CD4-positive, alpha-beta T cell (primary cell): ENCODE measurements at regions not wholly inside any gene's neighbourhood (a gene's known extent, or its start where the extent isn't known, plus 50 kb on each side); places are given as distances from the start of the nearest gene placed in this dataset.

ENCODE experiments used
- ATAC-seq: fragments of 200-7000 bp; cut with Tn5 transposase; one replicate; pipeline ENCODE4 v1.10.0; 2022; ENCODE audit warnings: mild to moderate bottlenecking; ENCODE audit not compliant: poor library complexity
- CTCF ChIA-PET: fragments of 350-600 bp; sonication (Branson Sonifier 250); formaldehyde crosslinking; loops from one replicate; lab custom pipeline; 2021; ENCODE audit warnings: antibody characterized with exemption, inconsistent platforms; lab: Charles Lee
- POLR2A ChIA-PET: fragments of 350-600 bp; sonication (Branson Sonifier 250); formaldehyde crosslinking; loops from one replicate; lab custom pipeline; 2021; ENCODE audit warnings: antibody characterized with exemption, inconsistent platforms; lab: Charles Lee
- DNase-seq, 14 experiments: peaks; one replicate each; pipeline ENCODE4 v3.0.0-alpha.2; 2013 to 2020; ENCODE audit warnings: mixed read lengths in 2 of 14
- H3K27ac ChIP-seq, 2 donors: one replicate each; pipeline versions ENCODE4 v1.5.1 to v1.7.0; 2013; ENCODE audit warnings: low read length in 2 of 2, low read depth in 1 of 2, mild to moderate bottlenecking in 1 of 2
- H3K27me3 ChIP-seq, 2 experiments: 1 replicate in 1 of 2; 2 replicates in 1 of 2; pipeline versions ENCODE4 v1.6.1 to v1.7.0; 2013; ENCODE audit warnings: low read length in 2 of 2, control low read depth in 1 of 2, mild to moderate bottlenecking in 1 of 2, moderate library complexity in 1 of 2; ENCODE audit not compliant: insufficient read depth in 2 of 2, control insufficient read depth in 1 of 2
- H3K36me3 ChIP-seq: one replicate; pipeline ENCODE4 v1.6.1; 2013; ENCODE audit warnings: low read length, control low read depth; ENCODE audit not compliant: insufficient read depth
- H3K4me1 ChIP-seq: one replicate; pipeline ENCODE4 v1.6.1; 2013; ENCODE audit warnings: low read length, control low read depth; ENCODE audit not compliant: insufficient read depth
- H3K4me3 ChIP-seq: one replicate; pipeline ENCODE4 v1.5.1; 2013; ENCODE audit warnings: mild to moderate bottlenecking, low read length, moderate library complexity
- H3K9me3 ChIP-seq, 2 experiments: 1 replicate in 1 of 2; 2 replicates in 1 of 2; pipeline versions ENCODE4 v1.6.1 to v1.7.0; 2013; ENCODE audit warnings: low read length in 2 of 2, mild to moderate bottlenecking in 2 of 2, control low read depth in 1 of 2, moderate library complexity in 1 of 2; ENCODE audit not compliant: control insufficient read depth in 1 of 2, insufficient read depth in 1 of 2
- H3K27ac Mint-ChIP-seq: one replicate; pipeline ENCODE4 v1.8.0; 2020; ENCODE audit warnings: mixed read lengths
- H3K27me3 Mint-ChIP-seq: one replicate; pipeline ENCODE4 v1.8.0; 2021; ENCODE audit warnings: mixed read lengths
- H3K36me3 Mint-ChIP-seq: one replicate; pipeline ENCODE4 v1.8.0; 2021; ENCODE audit warnings: low read depth, mixed read lengths
- H3K4me1 Mint-ChIP-seq: one replicate; pipeline ENCODE4 v1.8.0; 2021; ENCODE audit warnings: low read depth, mixed read lengths
- H3K4me3 Mint-ChIP-seq: one replicate; pipeline ENCODE4 v1.8.0; 2020; ENCODE audit warnings: mild to moderate bottlenecking, mixed read lengths
- H3K9me3 Mint-ChIP-seq: one replicate; pipeline ENCODE4 v1.8.0; 2020; ENCODE audit warnings: mixed read lengths
- intact Hi-C, 2 experiments: fragments of 100-400 bp; cut with DNase I in 1 of 2; cut with micrococcal nuclease in 1 of 2; formaldehyde crosslinking; loops; one replicate each; pipeline versions ENCODE4 v1.15.1 to v1.9.0; 2023 to 2025; cut with DNase I, micrococcal nuclease
- TF ChIP-seq, protein P1 (sequence below): fragments of 200-600 bp; IDR thresholded peaks from one replicate; pipeline ENCODE4 v1.8.0; 2022; ENCODE audit warnings: antibody characterized with exemption, mild to moderate bottlenecking

DNA sequence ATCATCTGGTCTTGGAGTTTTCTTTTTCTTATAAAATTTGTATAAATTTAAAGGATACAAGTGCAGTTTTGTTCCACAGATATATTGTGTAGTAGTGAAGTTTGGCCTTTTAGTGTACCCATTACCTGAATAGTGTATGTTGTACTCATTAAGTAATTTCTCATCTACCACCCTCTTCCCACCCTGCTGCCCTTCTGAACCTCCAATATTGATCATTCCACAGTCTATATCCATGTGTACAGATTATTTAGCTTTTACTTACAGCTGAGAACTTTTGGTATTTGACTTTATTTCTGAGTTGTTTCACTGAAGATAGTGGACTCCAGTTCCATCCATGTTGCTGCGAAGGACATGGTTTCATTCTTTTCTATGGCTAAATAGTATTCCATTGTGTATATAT lies 63.1 kb upstream of the NR3C1 start:
- no peaks in the 10 kb centered on the region for H3K36me3 ChIP-seq
- no peak overlapping the region for H3K4me3 Mint-ChIP-seq
- TF ChIP-seq, protein P1, sequence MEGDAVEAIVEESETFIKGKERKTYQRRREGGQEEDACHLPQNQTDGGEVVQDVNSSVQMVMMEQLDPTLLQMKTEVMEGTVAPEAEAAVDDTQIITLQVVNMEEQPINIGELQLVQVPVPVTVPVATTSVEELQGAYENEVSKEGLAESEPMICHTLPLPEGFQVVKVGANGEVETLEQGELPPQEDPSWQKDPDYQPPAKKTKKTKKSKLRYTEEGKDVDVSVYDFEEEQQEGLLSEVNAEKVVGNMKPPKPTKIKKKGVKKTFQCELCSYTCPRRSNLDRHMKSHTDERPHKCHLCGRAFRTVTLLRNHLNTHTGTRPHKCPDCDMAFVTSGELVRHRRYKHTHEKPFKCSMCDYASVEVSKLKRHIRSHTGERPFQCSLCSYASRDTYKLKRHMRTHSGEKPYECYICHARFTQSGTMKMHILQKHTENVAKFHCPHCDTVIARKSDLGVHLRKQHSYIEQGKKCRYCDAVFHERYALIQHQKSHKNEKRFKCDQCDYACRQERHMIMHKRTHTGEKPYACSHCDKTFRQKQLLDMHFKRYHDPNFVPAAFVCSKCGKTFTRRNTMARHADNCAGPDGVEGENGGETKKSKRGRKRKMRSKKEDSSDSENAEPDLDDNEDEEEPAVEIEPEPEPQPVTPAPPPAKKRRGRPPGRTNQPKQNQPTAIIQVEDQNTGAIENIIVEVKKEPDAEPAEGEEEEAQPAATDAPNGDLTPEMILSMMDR: no peak
- H3K9me3 ChIP-seq: no peaks in the 10 kb centered on the region
- no peaks in the 10 kb centered on the region for H3K27me3 Mint-ChIP-seq
- no peak overlapping the region for H3K27ac Mint-ChIP-seq
- no peaks in the 10 kb centered on the region for H3K4me1 Mint-ChIP-seq
- H3K4me1 ChIP-seq: no peaks in the 10 kb centered on the region
- CTCF ChIA-PET: no interaction called here
- intact Hi-C loops: no loop called here
- DNase-seq (no peak), ATAC-seq (no peak)
- no peaks in the 10 kb centered on the region for H3K27me3 ChIP-seq
- H3K9me3 Mint-ChIP-seq: no peaks in the 10 kb centered on the region
- POLR2A ChIA-PET: no interaction called here
- no peak overlapping the region for H3K27ac ChIP-seq
- no peaks in the 10 kb centered on the region for H3K36me3 Mint-ChIP-seq
- H3K4me3 ChIP-seq: no peak overlapping the region

DNA sequence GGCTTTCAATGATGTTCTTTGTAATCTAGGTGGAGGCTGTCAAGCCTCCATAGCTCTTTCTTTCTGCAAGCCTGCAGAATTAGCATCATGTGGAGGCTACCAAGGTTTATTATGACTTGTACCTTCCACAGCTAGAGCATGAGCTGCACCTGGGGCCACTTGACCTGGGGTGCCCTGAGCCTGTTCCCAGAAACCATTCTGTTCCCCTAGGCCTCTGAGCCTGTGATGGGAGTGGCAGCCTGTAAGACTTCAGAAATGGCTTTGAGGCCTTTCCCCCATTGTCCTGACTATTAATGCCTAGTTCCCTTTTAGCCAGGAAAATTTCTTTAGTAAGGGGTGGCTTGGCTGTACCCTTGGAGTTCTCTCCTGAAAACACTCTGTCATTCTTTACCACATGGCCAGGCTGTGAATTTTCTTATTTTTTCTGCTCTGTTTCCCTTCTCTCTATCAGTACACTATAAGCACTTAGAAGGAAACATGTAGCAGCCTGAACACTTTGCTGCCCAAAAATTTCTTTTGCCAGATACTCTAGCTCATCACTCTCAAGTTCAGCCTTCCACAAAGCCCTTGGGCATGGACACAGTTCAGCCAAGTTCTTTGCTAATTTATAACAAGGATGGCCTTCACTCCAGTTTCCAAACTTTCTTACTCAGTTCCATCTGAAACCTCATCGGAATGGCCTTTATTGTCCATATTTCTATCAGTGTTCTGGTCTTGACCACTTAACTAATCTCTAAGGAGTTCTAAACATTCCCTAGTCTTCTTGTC lies 61.4 kb upstream of the NR3C1 start:
- ChIA-PET CTCF (no interaction called here), POLR2A (no interaction called here)
- Histone ChIP-seq H3K27me3 (no peaks in the 10 kb centered on the region), H3K27ac (no peak overlapping the region), H3K36me3 (no peaks in the 10 kb centered on the region), H3K9me3 (no peaks in the 10 kb centered on the region), H3K4me3 (no peak overlapping the region), H3K4me1 (no peaks in the 10 kb centered on the region)
- TF ChIP-seq, protein P1: no peak
- Mint-ChIP-seq H3K4me3 (no peak overlapping the region), H3K36me3 (no peaks in the 10 kb centered on the region), H3K27me3 (no peaks in the 10 kb centered on the region), H3K4me1 (no peaks in the 10 kb centered on the region), H3K9me3 (no peaks in the 10 kb centered on the region), H3K27ac (no peak overlapping the region)
- intact Hi-C loops: no loop called here
- DNase-seq (no peak), ATAC-seq (no peak)

DNA sequence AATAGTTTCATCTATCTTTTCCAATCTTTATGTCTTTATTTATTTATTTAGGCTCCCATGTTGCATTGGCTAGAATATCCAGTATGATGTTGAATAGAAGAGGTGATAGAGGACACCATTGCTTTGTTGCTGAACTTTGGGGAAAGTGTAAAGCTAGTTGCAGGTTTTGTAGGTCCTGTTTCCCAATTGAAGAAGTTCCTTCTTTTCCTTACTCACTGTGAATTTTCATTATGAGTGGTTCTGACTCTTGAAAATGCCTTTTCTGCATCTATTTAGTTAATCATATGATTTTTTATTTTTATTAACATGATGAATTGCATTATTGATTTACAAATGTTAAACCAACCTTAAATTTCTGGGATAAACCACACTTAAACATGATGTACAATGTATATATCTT lies 58.9 kb upstream of the NR3C1 start:
- TF ChIP-seq, protein P1: no peak
- Mint-ChIP-seq H3K36me3 (no peaks in the 10 kb centered on the region), H3K27me3 (no peaks in the 10 kb centered on the region), H3K27ac (no peak overlapping the region), H3K9me3 (no peaks in the 10 kb centered on the region), H3K4me1 (no peaks in the 10 kb centered on the region), H3K4me3 (no peak overlapping the region)
- Histone ChIP-seq H3K27ac (no peak overlapping the region), H3K4me3 (no peak overlapping the region), H3K27me3 (no peaks in the 10 kb centered on the region), H3K36me3 (no peaks in the 10 kb centered on the region), H3K4me1 (no peaks in the 10 kb centered on the region), H3K9me3 (no peaks in the 10 kb centered on the region)
- POLR2A ChIA-PET: no interaction called here
- CTCF ChIA-PET: no interaction called here
- no peak for DNase-seq
- intact Hi-C loops: no loop called here
- no peak for ATAC-seq
